H9 (cell line): ENCODE measurements at regions not wholly inside any gene's neighbourhood (a gene's known extent, or its start where the extent isn't known, plus 50 kb on each side); places are given as distances from the start of the nearest gene placed in this dataset.

ENCODE experiments used
- DNase-seq: peaks from one replicate; pipeline ENCODE4 v3.0.0-alpha.2; 2017
- H2AFZ ChIP-seq: one replicate; pipeline ENCODE4 v1.6.1; 2013; ENCODE audit warnings: mild to moderate bottlenecking, low read length, control low read depth, moderate library complexity
- H2AK5ac ChIP-seq: 2 replicates; pipeline ENCODE4 v1.6.1; 2013; ENCODE audit warnings: low read length, control low read depth, mixed read lengths; ENCODE audit not compliant: insufficient read length
- H2BK120ac ChIP-seq: one replicate; pipeline ENCODE4 v1.6.1; 2013; ENCODE audit warnings: low read depth, mild to moderate bottlenecking, low read length, control low read depth, inconsistent platforms; ENCODE audit not compliant: poor library complexity, severe bottlenecking
- H2BK12ac ChIP-seq: 2 replicates; pipeline ENCODE4 v1.6.1; 2013; ENCODE audit warnings: low read length, control low read depth, mixed read lengths, low read depth; ENCODE audit not compliant: insufficient read length
- H2BK15ac ChIP-seq: 2 replicates; pipeline ENCODE4 v1.6.1; 2013; ENCODE audit warnings: low read depth, low read length, control low read depth
- H2BK20ac ChIP-seq: one replicate; pipeline ENCODE4 v1.6.1; 2013; ENCODE audit warnings: low read depth, mild to moderate bottlenecking, low read length, control low read depth, inconsistent platforms; ENCODE audit not compliant: poor library complexity, severe bottlenecking
- H2BK5ac ChIP-seq: 2 replicates; pipeline ENCODE4 v1.6.1; 2013; ENCODE audit warnings: low read length, control low read depth, mixed read lengths; ENCODE audit not compliant: insufficient read length
- H3K14ac ChIP-seq: 2 replicates; pipeline ENCODE4 v1.6.1; 2013; ENCODE audit warnings: low read length, control low read depth; ENCODE audit not compliant: insufficient read depth
- H3K18ac ChIP-seq: 2 replicates; pipeline ENCODE4 v1.6.1; 2013; ENCODE audit warnings: low read depth, mild to moderate bottlenecking, mixed read lengths, low read length, control low read depth; ENCODE audit not compliant: insufficient read length
- H3K23ac ChIP-seq: 2 replicates; pipeline ENCODE4 v1.6.1; 2013; ENCODE audit warnings: low read length, control low read depth, mixed read lengths, low read depth; ENCODE audit not compliant: insufficient read length
- H3K23me2 ChIP-seq: 2 replicates; pipeline ENCODE4 v1.6.1; 2013; ENCODE audit warnings: low read depth, mild to moderate bottlenecking, mixed read lengths, low read length, control low read depth; ENCODE audit not compliant: insufficient read length, poor library complexity, severe bottlenecking
- H3K27ac ChIP-seq: 2 replicates; pipeline ENCODE4 v1.5.1; 2013; ENCODE audit warnings: low read length, control low read depth, mixed read lengths, low read depth; ENCODE audit not compliant: insufficient read length
- H3K27me3 ChIP-seq: 2 replicates; pipeline ENCODE4 v1.6.1; 2013; ENCODE audit warnings: low read length, control low read depth, inconsistent platforms; ENCODE audit not compliant: insufficient read depth
- H3K4ac ChIP-seq: 2 replicates; pipeline ENCODE4 v1.6.1; 2013; ENCODE audit warnings: low read depth, mild to moderate bottlenecking, control low read depth, inconsistent platforms, low read length, moderate library complexity
- H3K4me1 ChIP-seq: 2 replicates; pipeline ENCODE4 v1.6.1; 2013; ENCODE audit warnings: low read length, control low read depth, inconsistent platforms; ENCODE audit not compliant: insufficient read depth
- H3K4me2 ChIP-seq: 2 replicates; pipeline ENCODE4 v1.6.1; 2013; ENCODE audit warnings: low read length, control low read depth, mixed read lengths; ENCODE audit not compliant: insufficient read length, insufficient read depth
- H3K56ac ChIP-seq: 2 replicates; pipeline ENCODE4 v1.6.1; 2013; ENCODE audit warnings: low read depth, mild to moderate bottlenecking, mixed read lengths, low read length, control low read depth; ENCODE audit not compliant: insufficient read length
- H3K79me1 ChIP-seq: 2 replicates; pipeline ENCODE4 v1.6.1; 2013; ENCODE audit warnings: low read depth, mild to moderate bottlenecking, moderate library complexity, low read length, control low read depth, inconsistent platforms; ENCODE audit not compliant: insufficient read depth, poor library complexity, severe bottlenecking
- H3K79me2 ChIP-seq: 2 replicates; pipeline ENCODE4 v1.6.1; 2013; ENCODE audit warnings: low read length, control low read depth, inconsistent platforms; ENCODE audit not compliant: insufficient read depth
- H3K9ac ChIP-seq: 2 replicates; pipeline ENCODE4 v1.6.1; 2013; ENCODE audit warnings: low read length, control low read depth, mixed read lengths; ENCODE audit not compliant: insufficient read length; ENCODE audit errors: extremely low read depth
- H3K9me3 ChIP-seq: one replicate; pipeline ENCODE4 v1.6.1; 2013; ENCODE audit warnings: low read depth, low read length, inconsistent platforms; ENCODE audit not compliant: control insufficient read depth
- H3T11ph ChIP-seq: one replicate; pipeline ENCODE4 v1.6.1; 2013; ENCODE audit warnings: mild to moderate bottlenecking, low read length, control low read depth, inconsistent platforms
- H4K20me1 ChIP-seq: one replicate; pipeline ENCODE4 v1.6.1; 2013; ENCODE audit not compliant: control insufficient read depth, insufficient read length, insufficient read depth
- H4K5ac ChIP-seq: 2 replicates; pipeline ENCODE4 v1.6.1; 2013; ENCODE audit warnings: low read depth, mild to moderate bottlenecking, mixed read lengths, low read length, control low read depth; ENCODE audit not compliant: insufficient read length
- H4K8ac ChIP-seq: replicated peaks from 2 replicates; pipeline ENCODE4 v1.6.1; 2013; ENCODE audit warnings: low read length, control low read depth, mixed read lengths, low read depth; ENCODE audit not compliant: insufficient read length
- H4K91ac ChIP-seq: 2 replicates; pipeline ENCODE4 v1.6.1; 2013; ENCODE audit warnings: low read depth, mild to moderate bottlenecking, moderate library complexity, mixed read lengths, low read length, control low read depth; ENCODE audit not compliant: insufficient read length
- H3K27ac Mint-ChIP-seq, 3 experiments: 2 replicates in 2 of 3; 3 replicates in 1 of 3; pipeline ENCODE4 v1.8.0; 2020 to 2021; ENCODE audit warnings: mixed read lengths in 3 of 3, mild to moderate bottlenecking in 1 of 3, moderate library complexity in 1 of 3
- H3K27me3 Mint-ChIP-seq: 2 replicates; pipeline ENCODE4 v1.8.0; 2021; ENCODE audit warnings: low read depth, mild to moderate bottlenecking, moderate library complexity, mixed read lengths
- H3K36me3 Mint-ChIP-seq, 3 experiments: 2 replicates in 2 of 3; 3 replicates in 1 of 3; pipeline ENCODE4 v1.8.0; 2020 to 2021; ENCODE audit warnings: low read depth in 3 of 3, mixed read lengths in 3 of 3; ENCODE audit not compliant: insufficient read depth in 1 of 3
- H3K4me1 Mint-ChIP-seq, 2 experiments: 2 replicates each; pipeline ENCODE4 v1.8.0; 2020; ENCODE audit warnings: mixed read lengths in 2 of 2
- H3K4me3 Mint-ChIP-seq, 2 experiments: 2 replicates in 1 of 2; 3 replicates in 1 of 2; pipeline ENCODE4 v1.8.0; 2020 to 2021; ENCODE audit warnings: mild to moderate bottlenecking in 2 of 2, mixed read lengths in 2 of 2, moderate library complexity in 1 of 2
- H3K9me3 Mint-ChIP-seq, 2 experiments: 2 replicates in 1 of 2; 3 replicates in 1 of 2; pipeline ENCODE4 v1.8.0; 2020; ENCODE audit warnings: mild to moderate bottlenecking in 2 of 2, mixed read lengths in 2 of 2, moderate library complexity in 1 of 2
- CTCF ChIP-seq: fragments of 200-600 bp; sonication (generic); conservative IDR thresholded peaks from 3 replicates; pipeline ENCODE4 v1.8.0; 2021; ENCODE audit warnings: antibody characterized with exemption, mild to moderate bottlenecking
- WGBS: extraction: QIAGEN DNeasy Blood & Tissue Kit; methylation state at CpG from one replicate; pipeline ENCODE4 v1.1.7; 2013; ENCODE audit warnings: missing lambda C conversion rate, low lambda C conversion rate, mixed read lengths; ENCODE audit not compliant: insufficient read length; ENCODE audit errors: extremely low coverage; 5-methylcytosine and 5-hydroxymethylcytosine counted together

- WGBS: no CpG with 5 or more reads among the region's 3 CpGs
- DNase-seq: no peak
- H3K23me2 ChIP-seq: peaks cover 24% of the 10 kb centered on the region
- no peak overlapping the region for H2BK120ac ChIP-seq
- H3K9me3 ChIP-seq: no peaks in the 10 kb centered on the region
- H3K27ac Mint-ChIP-seq: no peak overlapping the region
- no peak overlapping the region for H3K4me2 ChIP-seq
- H3K9me3 Mint-ChIP-seq: no peaks in the 10 kb centered on the region; a peak in 1 of 5 replicates
- H2BK15ac ChIP-seq: no peak overlapping the region
- H3K4me1 ChIP-seq: no peaks in the 10 kb centered on the region
- no peak overlapping the region for H2BK20ac ChIP-seq
- no peak overlapping the region for H2AK5ac ChIP-seq
- no peak overlapping the region for H3K4me3 Mint-ChIP-seq
- H2AFZ ChIP-seq: no peak overlapping the region
- H2BK5ac ChIP-seq: no peak overlapping the region
- no peak for TF ChIP-seq CTCF
- no peak overlapping the region for H3K27ac ChIP-seq
- H3K4ac ChIP-seq: no peak overlapping the region
- H3K23ac ChIP-seq: no peak overlapping the region
- no peak overlapping the region for H3K14ac ChIP-seq
- peaks cover 18% of the 10 kb centered on the region; the same call in 1 of the 2 replicates for H3K27me3 ChIP-seq
- H4K8ac ChIP-seq: no peak overlapping the region
- H2BK12ac ChIP-seq: no peak overlapping the region
- peaks cover 51% of the 10 kb centered on the region for H3K27me3 Mint-ChIP-seq
- H4K5ac ChIP-seq: no peak overlapping the region
- H3K4me1 Mint-ChIP-seq: peaks cover 12 to 14% of the 10 kb centered on the region in 2 experiments
- H3K79me2 ChIP-seq: no peaks in the 10 kb centered on the region
- no peaks in the 10 kb centered on the region for H4K20me1 ChIP-seq
- H3K36me3 Mint-ChIP-seq: no peaks in the 10 kb centered on the region; a peak in 1 of 7 replicates
- H4K91ac ChIP-seq: no peak overlapping the region
- no peak overlapping the region for H3K9ac ChIP-seq
- no peak overlapping the region for H3K56ac ChIP-seq
- no peak overlapping the region for H3T11ph ChIP-seq
- no peaks in the 10 kb centered on the region for H3K79me1 ChIP-seq
- no peak overlapping the region for H3K18ac ChIP-seq
These were observed 88.2 kb upstream of the EPB41L3 start for GRCh38 chr18:5632041-5632440.
